SK-N-SH (cell line): ENCODE measurements at regions not wholly inside any gene's neighbourhood (a gene's known extent, or its start where the extent isn't known, plus 50 kb on each side); places are given as distances from the start of the nearest gene placed in this dataset.

Experiments
- CTCF ChIP-seq: fragments of 200-600 bp; sonication (generic); IDR thresholded peaks from 2 replicates; pipeline ENCODE4 v1.6.1; 2017; ENCODE audit warnings: antibody characterized with exemption, mild to moderate bottlenecking, moderate library complexity
- RAD21 ChIP-seq: IDR thresholded peaks from 2 replicates; pipeline ENCODE4 v1.6.1; 2012; ENCODE audit warnings: mild to moderate bottlenecking, low read length

- TF ChIP-seq CTCF (no peak), RAD21 (no peak)
These were observed 113.4 kb upstream of the GHR start for GRCh38 chr5:42309865-42310264.
